ENCODE measurements at regions not wholly inside any gene's neighbourhood (a gene's known extent, or its start where the extent isn't known, plus 50 kb on each side); places are given as distances from the start of the nearest gene placed in this dataset.
"Not testable (repeated sequence)": the region's sequence is repeated elsewhere in the genome, so short reads cannot be mapped to it uniquely, and the experiment has no call there.

DNA sequence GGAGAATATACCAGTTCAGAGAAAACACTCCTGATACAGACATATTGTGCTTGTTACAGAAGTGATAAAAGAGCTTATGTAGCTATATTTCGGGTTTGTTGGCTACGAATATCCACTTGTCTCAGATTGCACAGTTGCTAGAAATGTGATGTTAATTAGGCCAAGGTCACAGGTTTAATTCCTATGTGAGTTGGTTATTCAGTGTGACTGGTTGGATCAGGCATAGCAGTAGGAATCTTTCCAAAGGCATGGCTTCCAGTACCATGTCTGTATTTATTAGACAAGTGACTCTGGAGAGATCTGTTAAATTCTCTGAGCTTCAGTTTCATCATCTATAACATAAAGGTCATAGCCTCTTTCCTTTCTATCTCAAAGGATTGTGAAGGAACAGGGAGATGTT is 152.7 kb upstream of the KITLG start:
- no peak for DNase-seq

DNA sequence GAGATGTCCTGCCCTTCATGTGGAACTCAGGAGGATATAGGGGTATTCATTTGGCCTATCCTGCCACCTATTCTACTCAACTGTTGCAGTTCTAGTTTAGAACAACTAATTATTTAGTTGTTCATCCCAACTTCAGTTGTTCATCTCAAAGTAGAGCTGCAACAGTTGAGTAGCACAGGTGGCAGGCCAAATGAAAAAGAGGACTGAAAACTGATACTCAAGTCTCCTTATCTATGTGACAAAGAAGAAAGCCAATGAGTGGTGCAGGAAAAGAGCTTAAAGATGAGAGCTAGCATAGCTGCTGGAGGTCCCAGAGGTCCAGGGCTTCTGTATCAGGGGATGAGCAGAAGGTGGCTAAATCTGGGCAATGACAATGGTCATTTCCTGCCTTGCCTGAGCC is 148.9 kb upstream of the KITLG start:
- DNase-seq: no peak

DNA sequence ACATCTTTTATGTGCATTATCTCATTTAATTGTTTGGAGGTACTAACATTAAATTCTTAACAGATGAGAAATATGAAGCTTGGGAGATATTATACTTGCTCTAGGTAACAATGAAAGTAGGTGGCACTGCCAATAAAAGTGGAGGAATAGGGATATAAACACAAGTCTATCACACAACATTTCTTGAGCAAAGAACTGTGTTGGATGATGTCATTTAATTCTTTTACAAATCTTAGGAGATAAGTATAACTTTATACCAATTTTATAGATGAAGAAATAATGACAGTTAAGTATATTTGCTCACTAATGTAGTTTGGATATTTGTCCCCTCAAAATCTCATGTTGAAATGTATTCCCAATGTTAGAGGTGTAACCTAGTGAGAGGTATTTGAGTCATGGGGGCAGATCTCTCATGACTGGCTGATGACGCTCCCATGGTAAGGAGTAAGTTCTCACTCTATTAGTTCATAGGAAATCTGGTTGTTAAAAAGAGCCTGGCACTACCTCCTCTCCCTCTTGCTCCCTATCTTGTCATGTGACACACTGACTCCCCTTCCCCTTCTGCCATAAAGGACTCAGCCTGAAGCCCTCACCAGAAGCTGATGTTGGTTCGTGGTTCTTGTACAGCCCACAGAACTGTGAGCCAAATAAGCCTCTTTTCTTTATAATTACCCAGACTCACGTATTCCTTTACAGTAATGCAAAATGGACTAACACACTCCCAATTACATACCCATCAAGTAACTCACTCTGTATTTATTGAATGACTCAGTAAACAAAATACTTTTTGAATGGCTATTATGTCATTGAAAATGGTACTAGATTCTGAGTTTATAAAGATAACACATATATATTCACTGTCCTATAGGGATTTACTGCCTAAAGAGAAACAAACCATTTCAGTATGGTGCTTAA is 146.8 kb upstream of the KITLG start:
- no peak for DNase-seq

DNA sequence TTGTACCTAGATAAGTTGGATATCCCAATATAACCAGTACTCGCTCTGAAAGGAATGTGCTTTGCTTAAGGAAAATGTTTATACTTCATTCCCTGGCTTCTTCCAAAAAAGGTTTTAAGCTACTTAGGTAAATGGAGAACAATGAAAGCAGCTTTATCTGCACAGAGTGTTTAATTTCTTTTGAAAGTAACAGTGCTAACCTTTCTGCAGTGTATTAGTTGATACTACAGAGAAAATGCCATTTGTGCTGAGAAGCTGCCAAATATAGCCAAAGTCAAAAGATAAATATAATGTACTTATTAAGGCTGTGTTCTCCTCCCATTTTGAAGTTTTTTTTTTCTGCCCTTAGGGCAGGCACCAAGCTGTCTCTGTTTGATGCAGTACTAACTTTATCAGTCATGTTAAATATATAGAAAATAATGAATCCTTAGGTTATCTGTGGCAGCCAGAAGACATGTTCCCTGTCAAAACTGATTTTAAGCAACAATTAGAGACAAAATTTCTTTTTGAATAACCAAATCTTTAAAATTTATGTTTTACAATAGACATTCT is 145.4 kb upstream of the KITLG start:
- no peak for DNase-seq

DNA sequence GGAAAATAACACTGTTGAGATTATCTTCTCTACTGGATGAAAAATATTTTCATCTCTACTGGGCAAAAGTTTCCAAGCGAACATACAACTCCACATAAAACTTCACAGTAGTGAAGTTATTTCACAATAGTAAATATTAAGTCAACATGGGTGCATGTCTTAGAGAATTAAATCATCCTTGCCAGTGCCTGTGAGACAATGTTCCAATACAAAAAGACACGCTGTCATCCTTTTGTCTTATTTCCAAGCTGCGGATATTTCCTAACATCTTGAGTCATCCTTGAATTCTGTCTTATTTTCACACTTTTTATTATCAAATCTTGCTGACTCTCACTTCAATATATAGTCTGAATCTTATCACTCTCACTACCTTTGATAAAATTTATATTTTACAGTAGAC is 142.9 kb upstream of the KITLG start:
- DNase-seq: no peak

DNA sequence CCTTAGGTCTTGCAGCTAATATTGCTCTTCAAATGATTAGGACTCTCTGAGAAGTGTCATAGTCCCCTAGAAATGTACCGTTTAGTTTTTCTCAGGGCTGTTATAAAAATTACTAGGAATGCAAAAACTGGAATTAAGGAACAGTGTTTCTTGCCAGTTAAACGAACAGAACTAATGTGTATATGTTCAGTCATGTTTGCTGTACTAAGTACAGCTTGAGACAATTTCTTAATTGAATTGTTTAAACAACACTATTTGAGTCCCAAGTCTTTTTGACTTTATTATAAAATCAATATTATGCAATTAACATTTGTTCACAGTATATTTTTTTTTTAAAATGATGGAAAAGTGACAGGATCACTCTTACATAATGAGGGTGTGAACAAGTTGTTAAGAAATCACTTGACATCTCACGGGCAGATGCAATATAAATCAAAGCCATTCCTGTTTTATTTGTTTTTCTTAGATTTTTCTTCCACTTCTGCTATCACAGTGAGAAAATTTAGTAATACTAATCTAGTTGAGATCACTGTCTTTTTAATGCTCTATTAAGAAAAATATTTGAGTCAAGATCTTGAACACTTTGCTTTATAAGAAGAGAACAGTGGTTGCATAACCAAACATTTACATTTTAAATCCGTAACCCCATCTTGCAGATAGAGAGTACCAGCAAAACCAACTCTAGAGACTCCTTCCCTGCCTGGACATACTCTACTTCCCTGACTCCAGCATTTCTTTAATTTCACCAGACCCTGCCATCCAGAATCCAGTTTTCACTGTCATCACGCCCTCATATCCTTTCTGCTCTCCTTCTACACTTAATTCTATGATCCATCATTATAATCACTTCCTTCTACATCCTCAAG is 140.7 kb upstream of the KITLG start:
- DNase-seq: no peak

DNA sequence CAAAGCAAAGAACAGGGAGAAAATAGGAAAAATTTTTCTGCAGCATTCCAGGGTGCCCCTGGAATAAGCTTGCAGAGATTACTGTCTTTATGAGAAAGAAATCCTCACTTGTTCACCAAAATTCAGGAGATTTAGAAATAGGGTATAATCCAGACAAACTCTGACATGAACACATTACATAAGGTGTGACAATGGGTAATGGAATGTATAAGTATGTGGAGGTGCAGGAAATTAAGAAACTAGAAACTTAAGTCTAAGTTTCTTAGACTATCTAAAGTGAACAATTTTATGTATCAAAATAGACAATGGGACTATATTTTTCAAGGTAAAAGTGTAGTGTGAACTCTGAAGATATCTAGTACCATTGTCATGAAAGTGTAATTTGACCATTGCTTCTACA is 140.0 kb upstream of the KITLG start:
- DNase-seq: no peak

DNA sequence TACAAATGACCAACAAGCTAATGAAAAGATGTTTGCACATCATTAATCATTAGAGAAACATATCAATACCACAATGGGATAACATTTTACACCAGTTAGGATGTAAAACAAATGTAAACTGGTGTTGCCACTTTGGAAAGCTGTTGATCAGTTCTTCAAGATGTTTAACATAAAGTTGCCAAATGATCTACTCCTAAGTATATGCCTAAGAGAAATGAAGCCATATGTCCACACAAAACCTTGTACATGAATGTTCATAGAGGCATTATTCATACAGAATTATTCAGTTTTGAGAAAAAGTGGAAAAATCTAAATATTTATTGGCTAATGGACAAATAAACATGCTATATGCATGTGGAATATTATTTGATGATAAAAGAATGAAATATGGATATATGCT is 136.9 kb upstream of the KITLG start:
- no peak for DNase-seq

DNA sequence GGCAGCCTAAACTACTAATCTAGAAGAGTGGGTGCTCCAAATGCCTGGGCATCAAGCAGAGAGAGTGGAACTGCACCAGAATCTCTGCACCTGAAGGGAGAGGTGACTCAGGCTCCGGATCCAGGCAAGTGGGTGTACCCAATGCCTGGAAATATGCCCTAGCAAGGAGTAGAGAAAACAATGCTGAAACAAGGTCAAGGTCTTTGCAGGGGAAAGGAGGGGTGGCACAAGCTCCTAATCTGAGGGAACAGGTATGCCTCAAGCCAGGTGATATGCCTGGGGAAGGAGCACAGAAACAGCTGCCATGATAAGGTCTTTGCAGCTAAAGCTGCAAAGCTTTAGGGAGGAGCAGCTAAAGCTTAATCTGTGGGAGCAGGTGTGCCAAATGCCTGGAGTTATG is 136.0 kb upstream of the KITLG start:
- DNase-seq: no peak

DNA sequence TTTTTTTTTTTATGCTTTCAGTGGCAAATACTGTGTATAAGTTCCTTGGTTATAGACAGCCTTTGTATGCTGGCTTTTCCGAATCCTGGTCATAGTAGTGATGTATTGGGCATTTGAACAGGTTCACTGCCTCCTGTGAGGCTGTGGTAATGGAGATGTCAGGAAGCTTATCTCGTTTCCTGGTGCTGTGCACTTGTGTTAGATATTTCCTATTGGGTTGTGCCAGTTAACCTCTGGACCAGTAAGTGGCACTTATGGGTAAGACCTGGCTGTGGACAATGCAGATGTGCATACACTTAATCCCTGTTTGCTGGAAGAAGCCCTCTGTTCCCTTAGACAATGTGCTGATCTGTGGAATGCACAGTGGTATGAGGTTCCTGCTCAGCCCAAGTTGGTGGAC is 135.4 kb upstream of the KITLG start:
- DNase-seq: no peak

DNA sequence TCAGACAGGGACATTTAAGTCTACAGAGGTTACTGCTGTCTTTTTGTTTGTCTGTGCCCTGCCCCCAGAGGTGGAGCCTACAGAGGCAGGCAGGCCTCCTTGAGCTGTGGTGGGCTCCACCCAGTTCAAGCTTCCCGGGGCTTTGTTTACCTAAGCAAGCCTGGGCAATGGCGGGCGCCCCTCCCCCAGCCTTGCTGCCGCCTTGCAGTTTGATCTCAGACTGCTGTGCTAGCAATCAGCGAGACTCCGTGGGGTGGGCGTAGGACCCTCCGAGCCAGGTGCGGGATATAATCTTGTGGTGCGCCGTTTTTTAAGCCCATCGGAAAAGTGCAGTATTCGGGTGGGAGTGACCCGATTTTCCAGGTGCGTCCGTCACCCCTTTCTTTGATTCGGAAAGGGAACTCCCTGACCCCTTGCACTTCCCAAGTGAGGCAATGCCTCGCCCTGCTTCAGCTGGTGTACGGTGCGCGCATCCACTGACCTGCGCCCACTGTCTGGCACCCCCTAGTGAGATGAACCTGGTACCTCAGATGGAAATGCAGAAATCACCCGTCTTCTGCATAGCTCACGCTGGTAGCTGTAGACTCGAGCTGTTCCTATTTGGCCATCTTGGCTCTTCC is 134.1 kb upstream of the KITLG start:
- not testable (repeated sequence) for DNase-seq

DNA sequence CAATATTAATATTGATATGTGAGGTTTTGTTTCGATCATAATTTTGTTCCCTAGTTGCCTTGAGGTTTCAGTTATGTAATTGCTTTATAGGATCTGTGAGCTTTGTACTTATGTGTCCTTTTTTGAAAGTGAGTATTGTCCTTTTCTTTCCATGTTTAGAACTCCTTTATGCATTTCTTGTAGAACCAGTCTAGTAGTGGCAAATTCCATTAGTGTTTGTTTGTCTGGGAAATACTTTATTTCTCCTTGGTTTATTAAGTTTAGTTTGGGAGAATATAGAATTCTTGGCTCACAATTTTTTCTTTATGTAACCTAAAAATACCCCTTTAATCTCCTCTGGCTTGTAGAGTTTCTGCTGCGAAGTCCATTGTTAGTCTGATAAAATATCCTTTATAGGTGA is 127.5 kb upstream of the KITLG start:
- DNase-seq: no peak

DNA sequence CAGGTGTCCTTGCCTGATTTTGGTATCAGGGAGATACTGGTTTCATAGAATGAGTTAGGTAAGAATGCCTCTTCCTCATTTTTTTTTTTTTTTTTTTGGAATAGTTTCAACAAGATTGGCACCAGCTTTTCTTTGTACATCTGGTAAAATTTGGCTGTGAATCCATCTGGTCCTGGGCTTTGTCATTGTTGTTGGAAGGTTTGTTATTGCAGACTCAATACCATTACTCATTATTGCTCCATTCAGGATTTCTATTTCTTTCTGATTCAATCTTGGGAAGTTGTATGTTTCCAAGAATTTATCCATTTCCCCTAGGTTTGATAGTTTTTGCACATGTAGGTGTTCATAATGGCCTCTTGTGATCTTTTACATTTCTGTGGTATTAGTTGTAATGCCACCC is 126.0 kb upstream of the KITLG start:
- no peak for DNase-seq

DNA sequence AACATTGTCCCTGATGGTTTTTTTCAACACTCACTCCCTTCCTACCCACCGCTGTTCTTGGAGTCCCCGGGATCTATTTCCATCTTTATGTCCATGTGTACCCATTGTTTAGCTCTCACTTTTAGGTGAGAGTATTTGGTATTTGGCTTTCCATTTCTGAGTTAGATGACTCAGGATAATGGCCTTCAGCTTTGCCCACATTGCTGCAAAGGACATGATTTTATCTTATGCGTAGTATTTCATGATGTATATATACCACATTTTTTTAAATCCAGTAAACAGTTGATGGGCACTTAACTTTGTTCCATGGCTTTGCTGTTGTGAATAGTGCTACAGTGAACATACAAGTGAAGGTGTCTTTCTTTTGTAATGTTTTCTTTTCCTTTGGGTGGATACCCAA is 123.5 kb upstream of the KITLG start:
- DNase-seq: no peak

DNA sequence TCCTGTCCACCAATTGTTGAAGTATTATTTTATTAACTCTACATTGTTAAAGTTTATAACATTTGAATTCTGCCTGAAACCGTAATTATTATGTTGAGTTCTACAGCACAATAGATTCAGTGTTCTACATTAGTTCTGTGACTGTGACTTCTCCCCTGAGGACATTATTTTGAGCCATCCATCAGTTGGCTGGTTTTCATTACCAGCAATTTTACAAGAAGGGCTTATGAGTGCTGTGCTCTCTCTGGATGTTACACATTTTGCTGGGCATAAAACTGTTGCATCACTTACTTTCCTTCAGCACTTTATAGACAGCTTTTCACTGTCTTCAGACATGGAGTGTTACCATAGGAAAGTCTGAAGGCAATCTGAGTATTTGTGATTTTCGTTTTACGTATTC is 118.2 kb upstream of the KITLG start:
- no peak for DNase-seq

DNA sequence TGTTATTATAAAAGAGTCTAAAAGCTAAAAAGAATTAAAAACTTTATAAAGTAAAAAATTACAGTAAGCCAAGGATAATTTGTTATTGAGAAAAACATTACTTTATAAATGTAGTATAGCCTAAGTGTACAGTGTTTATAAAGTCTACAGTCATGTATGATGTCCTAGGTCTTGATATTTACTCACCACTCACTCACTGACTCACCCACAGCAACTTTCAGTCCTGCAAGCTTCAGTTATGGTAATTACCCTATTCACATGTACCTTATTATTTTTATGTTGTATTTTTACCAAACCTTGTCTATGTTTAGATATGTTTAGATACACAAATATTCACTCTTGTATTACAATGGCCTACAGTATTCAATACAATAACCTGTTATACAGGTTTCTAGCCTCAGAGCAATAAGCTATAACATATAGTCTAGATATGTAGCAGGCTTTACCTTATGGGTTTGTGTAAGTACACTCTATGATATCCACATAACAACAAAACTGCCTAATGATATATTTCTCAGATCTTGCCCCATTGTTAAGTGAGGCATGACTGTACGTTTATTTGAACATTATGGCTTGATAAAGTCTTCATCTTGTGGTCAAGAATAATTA is 113.7 kb upstream of the KITLG start:
- DNase-seq: no peak

DNA sequence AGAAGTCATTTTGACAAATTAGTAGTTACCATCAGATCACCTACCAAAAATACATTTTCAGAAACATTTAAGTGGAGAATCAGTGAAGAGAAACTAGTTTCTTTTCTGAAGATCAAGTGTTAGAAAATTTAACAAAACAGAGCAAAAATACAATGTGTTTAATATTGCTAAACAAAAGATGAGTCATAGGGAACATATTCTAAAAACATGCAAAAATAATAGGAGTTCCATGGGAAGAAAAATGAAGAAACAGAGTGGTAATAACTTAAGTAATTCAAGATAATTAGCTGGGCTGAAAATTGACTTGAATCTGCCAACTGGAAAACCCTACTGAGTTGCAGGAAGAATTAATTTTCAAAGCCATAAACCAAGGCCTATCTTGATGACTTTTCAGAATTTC is 111.5 kb upstream of the KITLG start:
- no peak for DNase-seq

DNA sequence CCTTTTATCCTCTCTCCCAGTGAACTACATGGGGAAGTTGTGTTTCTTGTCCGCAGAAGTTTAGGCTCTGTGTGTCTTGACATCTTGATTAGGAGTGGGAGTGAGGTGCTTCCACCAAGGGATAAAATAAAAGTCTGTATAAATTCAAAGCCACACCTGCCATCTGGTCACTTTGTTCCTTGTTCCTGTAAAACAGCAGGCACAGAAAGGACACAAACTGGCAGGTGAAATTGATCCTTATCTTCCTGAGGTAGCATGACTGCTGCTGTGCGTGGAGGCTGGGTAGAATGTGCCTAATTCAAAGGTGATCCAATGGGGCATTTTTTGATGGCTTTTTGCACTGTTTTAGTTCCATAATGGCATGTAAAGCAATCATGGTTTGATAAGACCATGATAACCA is 104.3 kb upstream of the KITLG start:
- DNase-seq: no peak

DNA sequence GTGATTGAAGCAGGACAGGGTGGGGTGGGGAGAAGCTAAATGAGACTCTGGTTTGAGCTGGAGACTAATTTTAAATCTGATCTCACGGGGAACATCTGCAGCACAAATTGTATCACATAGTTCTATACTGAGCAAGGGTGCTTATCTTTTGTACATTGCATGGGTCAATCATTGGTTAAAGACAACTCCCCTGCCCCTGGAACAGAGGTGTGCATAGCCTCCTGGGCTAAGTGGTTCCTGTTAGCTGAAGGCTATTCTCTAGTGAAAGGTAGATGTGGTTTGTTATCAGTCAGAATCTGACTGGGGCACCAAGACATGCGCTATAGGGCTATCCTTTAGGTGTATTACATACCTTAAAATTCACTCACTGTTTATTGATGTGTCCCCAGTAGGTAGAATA is 103.9 kb upstream of the KITLG start:
- no peak for DNase-seq

DNA sequence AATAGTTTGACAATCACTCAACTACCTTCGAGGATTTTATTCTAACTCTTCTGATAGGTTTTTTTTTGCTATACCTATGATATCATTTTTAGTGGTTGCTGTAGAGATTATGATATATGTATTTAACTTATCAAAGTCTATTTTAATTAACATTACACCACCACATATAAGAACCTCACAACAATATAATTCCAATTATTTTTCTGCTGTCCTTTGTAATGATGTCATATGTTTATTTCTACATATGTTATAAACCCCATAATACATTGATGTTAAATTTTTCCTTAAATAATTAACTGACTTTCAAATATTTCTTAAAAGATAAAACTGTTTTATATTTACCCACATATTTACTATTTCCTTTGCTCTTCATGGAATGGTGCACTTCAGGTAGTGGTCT is 103.4 kb upstream of the KITLG start:
- no peak for DNase-seq

DNA sequence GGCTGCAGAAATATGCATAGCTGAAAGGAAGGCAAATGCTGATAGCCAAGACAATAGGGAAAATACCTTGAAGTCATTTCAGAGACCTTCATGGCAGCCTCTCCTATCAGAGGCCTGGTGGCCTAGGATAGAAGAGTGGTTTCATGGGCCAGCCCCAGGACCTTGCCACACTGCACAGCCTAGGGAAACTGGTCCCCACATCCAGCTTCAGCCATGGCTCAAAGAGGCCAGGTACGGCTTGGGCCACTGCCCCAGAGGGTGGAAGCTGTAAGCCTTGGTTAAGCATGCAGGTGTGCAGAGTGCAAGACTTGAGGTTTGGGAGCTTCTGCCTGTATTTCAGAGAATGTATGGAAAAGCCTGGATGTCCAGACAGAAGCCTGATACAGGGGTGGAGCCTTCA is 101.0 kb upstream of the KITLG start:
- DNase-seq: no peak

DNA sequence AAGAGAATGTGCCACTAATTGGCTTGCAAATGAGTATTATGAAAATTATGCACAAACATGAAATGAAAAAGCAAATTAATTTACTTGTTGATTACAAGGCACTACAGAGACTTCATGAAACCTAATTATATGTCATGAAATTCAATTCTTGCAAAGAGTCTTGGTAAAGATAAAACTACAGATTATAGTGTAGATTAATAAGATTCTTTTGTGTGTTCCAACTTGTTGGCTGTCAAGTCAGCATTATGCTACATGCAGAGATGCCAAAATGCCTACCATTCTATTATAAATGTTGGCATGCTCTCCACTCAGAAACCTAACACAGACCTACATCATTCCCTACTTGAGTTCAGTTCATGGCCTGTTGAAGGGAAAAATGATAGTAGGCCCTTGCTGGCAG is 97.2 kb upstream of the KITLG start:
- no peak for DNase-seq

DNA sequence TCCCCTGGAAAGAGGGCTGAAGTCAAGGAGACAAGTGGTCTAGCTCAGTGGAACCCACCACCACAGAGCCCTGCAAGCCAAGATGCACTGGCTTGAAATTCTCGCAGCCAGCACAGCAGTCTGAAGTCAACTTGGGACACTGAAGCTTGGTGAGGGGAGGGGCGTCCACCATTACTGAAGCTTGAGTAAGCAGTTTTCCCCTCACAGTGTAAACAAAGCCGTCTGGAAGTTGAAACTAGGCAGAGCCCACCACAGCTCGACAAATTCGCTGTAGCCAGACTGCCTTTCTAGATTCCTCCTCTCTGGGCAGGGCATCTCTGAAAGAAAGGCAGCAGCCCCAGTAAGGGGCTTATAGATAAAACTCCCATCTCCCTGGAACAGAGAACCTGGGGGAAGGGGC is 87.3 kb upstream of the KITLG start:
- DNase-seq: not testable (repeated sequence)

Data from OCI-M1 (cell line).